Colonic mucosa (tissue), 4 donors: ENCODE measurements at regions not wholly inside any gene's neighbourhood (a gene's known extent, or its start where the extent isn't known, plus 50 kb on each side); places are given as distances from the start of the nearest gene placed in this dataset.

Experiments
- DNase-seq: peaks from one replicate; pipeline ENCODE4 v3.0.0-alpha.2; 2020
- H3K27ac ChIP-seq: fragments of 200-600 bp; one replicate; pipeline ENCODE4 v1.8.0; 2021
- H3K27me3 ChIP-seq: fragments of 200-600 bp; one replicate; pipeline ENCODE4 v1.8.0; 2021
- H3K36me3 ChIP-seq: fragments of 200-600 bp; one replicate; pipeline ENCODE4 v1.8.0; 2021
- H3K4me1 ChIP-seq: fragments of 200-600 bp; one replicate; pipeline ENCODE4 v1.8.0; 2021; ENCODE audit warnings: mild to moderate bottlenecking
- H3K4me3 ChIP-seq: fragments of 200-600 bp; one replicate; pipeline ENCODE4 v1.8.0; 2021
- H3K9ac ChIP-seq, 2 donors: one replicate each; pipeline ENCODE4 v1.7.0; 2013; ENCODE audit warnings: control low read depth in 2 of 2, low read depth in 2 of 2, low read length in 2 of 2
- H3K9me3 ChIP-seq: fragments of 200-600 bp; one replicate; pipeline ENCODE4 v1.8.0; 2021
- CTCF ChIP-seq: fragments of 200-600 bp; IDR thresholded peaks from one replicate; pipeline ENCODE4 v1.8.0; 2022; ENCODE audit warnings: antibody characterized with exemption, mild to moderate bottlenecking
- intact Hi-C: fragments of 100-400 bp; cut with DNase I; formaldehyde crosslinking; loops from one replicate; pipeline ENCODE4 v1.14.1; 2022
- donor health status: healthy.
- donor health status: DM: no; HTN: no; CAD: no.
- donor health status: DM: no; HTN: no; CAD: no.

- no peaks in the 10 kb centered on the region for H3K36me3 ChIP-seq
- no peaks in the 10 kb centered on the region for H3K27me3 ChIP-seq
- TF ChIP-seq CTCF: no peak
- H3K27ac ChIP-seq: no peak overlapping the region
- intact Hi-C loops: no loop called here
- no peak for DNase-seq
- no peaks in the 10 kb centered on the region for H3K9me3 ChIP-seq
- no peak overlapping the region for H3K9ac ChIP-seq
- no peak overlapping the region for H3K4me3 ChIP-seq
- H3K4me1 ChIP-seq: no peaks in the 10 kb centered on the region
Measured at GRCh38 chr1:38111589-38111988, 65.0 kb upstream of the POU3F1 start.

GRCh38 chr1:38105267-38105666, 58.7 kb upstream of the POU3F1 start:
- Histone ChIP-seq H3K27me3 (no peaks in the 10 kb centered on the region), H3K27ac (no peak overlapping the region), H3K9ac (no peak overlapping the region), H3K9me3 (no peaks in the 10 kb centered on the region), H3K4me3 (no peak overlapping the region), H3K36me3 (no peaks in the 10 kb centered on the region), H3K4me1 (no peaks in the 10 kb centered on the region)
- no peak for TF ChIP-seq CTCF
- intact Hi-C loops: no loop called here
- no peak for DNase-seq

- H3K9me3 ChIP-seq: no peaks in the 10 kb centered on the region
- no peak overlapping the region for H3K9ac ChIP-seq
- no peak overlapping the region for H3K4me3 ChIP-seq
- intact Hi-C loops: no loop called here
- no peaks in the 10 kb centered on the region for H3K36me3 ChIP-seq
- no peak for TF ChIP-seq CTCF
- no peaks in the 10 kb centered on the region for H3K27me3 ChIP-seq
- no peak overlapping the region for H3K27ac ChIP-seq
- no peaks in the 10 kb centered on the region for H3K4me1 ChIP-seq
- no peak for DNase-seq
Measured at GRCh38 chr1:38102636-38103035, 56.0 kb upstream of the POU3F1 start.

GRCh38 chr1:38101037-38101785, 54.6 kb upstream of the POU3F1 start:
- no peak overlapping the region for H3K27ac ChIP-seq
- H3K4me3 ChIP-seq: no peak overlapping the region
- H3K36me3 ChIP-seq: no peaks in the 10 kb centered on the region
- no peak overlapping the region for H3K9ac ChIP-seq
- no peak for DNase-seq
- no peaks in the 10 kb centered on the region for H3K9me3 ChIP-seq
- no peaks in the 10 kb centered on the region for H3K4me1 ChIP-seq
- intact Hi-C loops: no loop called here
- no peaks in the 10 kb centered on the region for H3K27me3 ChIP-seq
- TF ChIP-seq CTCF: no peak

- no peak overlapping the region for H3K27ac ChIP-seq
- no peak for DNase-seq
Measured at GRCh38 chr1:38098101-38098847, 51.7 kb upstream of the POU3F1 start.

More at GRCh38 chr1:38098101-38098847, 51.7 kb upstream of the POU3F1 start:
- no peaks in the 10 kb centered on the region for H3K27me3 ChIP-seq
- H3K9ac ChIP-seq: no peak overlapping the region
- H3K36me3 ChIP-seq: no peaks in the 10 kb centered on the region
- TF ChIP-seq CTCF: no peak
- intact Hi-C loops: no loop called here
- no peak overlapping the region for H3K4me3 ChIP-seq
- H3K9me3 ChIP-seq: no peaks in the 10 kb centered on the region
- H3K4me1 ChIP-seq: no peaks in the 10 kb centered on the region
